ENCODE measurements at regions not wholly inside any gene's neighbourhood (a gene's known extent, or its start where the extent isn't known, plus 50 kb on each side); places are given as distances from the start of the nearest gene placed in this dataset.

GRCh38 chr2:142605421-142605820, 272.0 kb upstream of the KYNU start:
- no peaks in the 10 kb centered on the region for H3K27me3 Mint-ChIP-seq
- no peaks in the 10 kb centered on the region for H3K4me1 Mint-ChIP-seq
- H3K27ac Mint-ChIP-seq: no peak overlapping the region
- ChIA-PET CTCF (no interaction called here), POLR2A (no interaction called here)
- no peak overlapping the region for H3K4me3 Mint-ChIP-seq
- no peak for ATAC-seq (ENCODE audit: low read depth)
- no peaks in the 10 kb centered on the region for H3K36me3 Mint-ChIP-seq (ENCODE audit: low read depth)
- TF ChIP-seq CTCF (IDR thresholded peaks at IDR 0.05): no peak
- DNase-seq: no peak
- no peaks in the 10 kb centered on the region for H3K9me3 Mint-ChIP-seq
- intact Hi-C loops (cut with micrococcal nuclease): no loop called here

- intact Hi-C loops (cut with micrococcal nuclease): loop anchor here (1.0 kb wide), 1 partner anchor 438 kb away; no protein-coding TSS in a partner anchor
- ChIA-PET POLR2A (no interaction called here), CTCF (no interaction called here)
- H3K4me3 Mint-ChIP-seq: no peak overlapping the region
- H3K4me1 Mint-ChIP-seq: no peaks in the 10 kb centered on the region
- no peaks in the 10 kb centered on the region for H3K9me3 Mint-ChIP-seq
- no peak for DNase-seq
- no peak overlapping the region for H3K27ac Mint-ChIP-seq
- no peak for TF ChIP-seq CTCF (IDR thresholded peaks at IDR 0.05)
- ATAC-seq (ENCODE audit: low read depth): no peak
- H3K27me3 Mint-ChIP-seq: no peaks in the 10 kb centered on the region
- no peaks in the 10 kb centered on the region for H3K36me3 Mint-ChIP-seq (ENCODE audit: low read depth)
Observed at GRCh38 chr2:142603759-142604158, 273.7 kb upstream of the KYNU start.

- DNase-seq (no peak), ATAC-seq (ENCODE audit: low read depth) (no peak)
- TF ChIP-seq CTCF (IDR thresholded peaks at IDR 0.05): no peak
- H3K4me3 Mint-ChIP-seq: no peak overlapping the region
- no peak overlapping the region for H3K27ac Mint-ChIP-seq
- intact Hi-C loops (cut with micrococcal nuclease): no loop called here
- CTCF ChIA-PET: no interaction called here
- POLR2A ChIA-PET: no interaction called here
- no peaks in the 10 kb centered on the region for H3K27me3 Mint-ChIP-seq
- H3K4me1 Mint-ChIP-seq: no peaks in the 10 kb centered on the region
- H3K9me3 Mint-ChIP-seq: no peaks in the 10 kb centered on the region
- H3K36me3 Mint-ChIP-seq (ENCODE audit: low read depth): no peaks in the 10 kb centered on the region
Observed at GRCh38 chr2:142602418-142602989, 275.0 kb upstream of the KYNU start.

GRCh38 chr2:142601794-142602193, 275.7 kb upstream of the KYNU start:
- Mint-ChIP-seq H3K36me3 (ENCODE audit: low read depth) (no peaks in the 10 kb centered on the region), H3K4me3 (no peak overlapping the region), H3K27ac (no peak overlapping the region), H3K9me3 (no peaks in the 10 kb centered on the region), H3K27me3 (no peaks in the 10 kb centered on the region), H3K4me1 (no peaks in the 10 kb centered on the region)
- TF ChIP-seq CTCF (IDR thresholded peaks at IDR 0.05): no peak
- DNase-seq (no peak), ATAC-seq (ENCODE audit: low read depth) (no peak)
- POLR2A ChIA-PET: no interaction called here
- intact Hi-C loops (cut with micrococcal nuclease): no loop called here
- CTCF ChIA-PET: no interaction called here

- H3K27me3 Mint-ChIP-seq: no peaks in the 10 kb centered on the region
- intact Hi-C loops (cut with micrococcal nuclease): no loop called here
- no peak overlapping the region for H3K4me3 Mint-ChIP-seq
- H3K27ac Mint-ChIP-seq: no peak overlapping the region
- ATAC-seq (ENCODE audit: low read depth) (no peak), DNase-seq (no peak)
- ChIA-PET POLR2A (no interaction called here), CTCF (no interaction called here)
- no peaks in the 10 kb centered on the region for H3K36me3 Mint-ChIP-seq (ENCODE audit: low read depth)
- TF ChIP-seq CTCF (IDR thresholded peaks at IDR 0.05): no peak
- H3K9me3 Mint-ChIP-seq: no peaks in the 10 kb centered on the region
- H3K4me1 Mint-ChIP-seq: no peaks in the 10 kb centered on the region
Observed at GRCh38 chr2:142599504-142599903, 278.0 kb upstream of the KYNU start.
